Esophagus muscularis mucosa (tissue), 4 donors: ENCODE measurements at regions not wholly inside any gene's neighbourhood (a gene's known extent, or its start where the extent isn't known, plus 50 kb on each side); places are given as distances from the start of the nearest gene placed in this dataset.

Experiments
- DNase-seq: peaks from one replicate; pipeline ENCODE4 v3.0.0-alpha.2; 2017; ENCODE audit errors: extremely low spot score
- H3K27ac ChIP-seq, 4 donors: fragments of 200-600 bp; sonication (generic); replicated peaks in 1 of 4; 1 replicate in 3 of 4; 2 replicates in 1 of 4; pipeline ENCODE4 v1.5.1; 2016 to 2019; ENCODE audit warnings: mild to moderate bottlenecking in 1 of 4
- H3K27me3 ChIP-seq, 4 donors: fragments of 200-600 bp; sonication (generic); one replicate each; pipeline versions ENCODE4 v1.5.1 to v1.6.0; 2016 to 2019
- H3K36me3 ChIP-seq, 4 donors: fragments of 200-600 bp; sonication (generic); one replicate each; pipeline ENCODE4 v1.5.1; 2016 to 2019
- H3K4me1 ChIP-seq, 4 donors: fragments of 200-600 bp; sonication (generic); one replicate each; pipeline ENCODE4 v1.5.1; 2016 to 2019
- H3K4me3 ChIP-seq, 4 donors: fragments of 200-600 bp; sonication (generic); 1 replicate in 2 of 4; 2 replicates in 2 of 4; pipeline ENCODE4 v1.5.1; 2016 to 2019; ENCODE audit warnings: mild to moderate bottlenecking in 4 of 4, moderate library complexity in 1 of 4
- H3K9me3 ChIP-seq, 4 donors: fragments of 200-600 bp; sonication (generic); 1 replicate in 3 of 4; 2 replicates in 1 of 4; pipeline ENCODE4 v1.5.1; 2016 to 2019
- CTCF ChIP-seq, 3 experiments: fragments of 200-600 bp in 2 of 3; fragments of 450-650 bp in 1 of 3; sonication (generic) in 2 of 3; IDR thresholded peaks; one replicate each; pipeline ENCODE4 v1.5.1; 2017 to 2019; ENCODE audit warnings: antibody characterized with exemption in 3 of 3, mild to moderate bottlenecking in 2 of 3, moderate library complexity in 1 of 3
- EP300 ChIP-seq: sonication (generic); formaldehyde crosslinking; IDR thresholded peaks from one replicate; pipeline ENCODE4 v1.6.1; 2017; ENCODE audit warnings: antibody characterized with exemption
- POLR2A ChIP-seq: fragments of 450-650 bp; IDR thresholded peaks from one replicate; pipeline ENCODE4 v1.6.1; 2017; ENCODE audit warnings: antibody characterized with exemption, moderate library complexity, mild to moderate bottlenecking, low read depth
- POLR2AphosphoS5 ChIP-seq, 2 donors: sonication (generic); formaldehyde crosslinking; IDR thresholded peaks; one replicate each; pipeline ENCODE4 v1.6.1; 2017; ENCODE audit warnings: antibody characterized with exemption in 2 of 2
- WGBS: methylation state at CpG from one replicate; pipeline ENCODE4 v1.1.5; 2018; 5-methylcytosine and 5-hydroxymethylcytosine counted together
- intact Hi-C: fragments of 100-400 bp; cut with DNase I; formaldehyde crosslinking; loops from one replicate; pipeline ENCODE4 v1.15.1; 2023

- 90% methylated on average over 7 of the region's 7 CpGs for WGBS
- H3K27me3 ChIP-seq, result no peaks in the 10 kb centered on the region
- no peaks in the 10 kb centered on the region for H3K4me1 ChIP-seq
- no peak for TF ChIP-seq CTCF (IDR thresholded peaks at IDR 0.05)
- TF ChIP-seq POLR2AphosphoS5 (IDR thresholded peaks at IDR 0.05), result no peak
- TF ChIP-seq POLR2A, result no peak
- no peak for TF ChIP-seq EP300
- peaks cover 0 to 9% (median 0%) of the 10 kb centered on the region in 4 donors for H3K9me3 ChIP-seq
- no peak overlapping the region for H3K27ac ChIP-seq
- DNase-seq, result no peak
- intact Hi-C loops, result no loop called here
- H3K4me3 ChIP-seq, result no peak overlapping the region
- no peaks in the 10 kb centered on the region for H3K36me3 ChIP-seq
These were observed 101.2 kb downstream of the ZNF519 start for GRCh38 chr18:14031053-14031452.

GRCh38 chr18:14029512-14029911 lies 102.7 kb downstream of the ZNF519 start:
- Histone ChIP-seq H3K9me3 (peaks cover 0 to 9% (median 0%) of the 10 kb centered on the region in 4 donors), H3K36me3 (no peaks in the 10 kb centered on the region), H3K4me1 (no peaks in the 10 kb centered on the region), H3K4me3 (no peak overlapping the region), H3K27ac (no peak overlapping the region), H3K27me3 (no peaks in the 10 kb centered on the region)
- intact Hi-C loops, result no loop called here
- no peak for DNase-seq
- TF ChIP-seq POLR2A, result no peak
- no peak for TF ChIP-seq POLR2AphosphoS5 (IDR thresholded peaks at IDR 0.05)
- TF ChIP-seq CTCF (IDR thresholded peaks at IDR 0.05), result no peak
- TF ChIP-seq EP300, result no peak

GRCh38 chr18:14026199-14026598 lies 106.0 kb downstream of the ZNF519 start:
- no peak for DNase-seq
- H3K27me3 ChIP-seq, result no peaks in the 10 kb centered on the region
- H3K9me3 ChIP-seq, result peaks cover 0 to 9% (median 0%) of the 10 kb centered on the region in 4 donors
- H3K4me1 ChIP-seq, result no peaks in the 10 kb centered on the region
- 41% methylated on average over 4 of the region's 4 CpGs for WGBS
- no peak overlapping the region for H3K27ac ChIP-seq
- no peaks in the 10 kb centered on the region for H3K36me3 ChIP-seq
- H3K4me3 ChIP-seq, result no peak overlapping the region
- no peak for TF ChIP-seq EP300
- no peak for TF ChIP-seq POLR2A
- intact Hi-C loops, result no loop called here

- Histone ChIP-seq H3K27ac (no peak overlapping the region), H3K27me3 (no peaks in the 10 kb centered on the region), H3K4me1 (no peaks in the 10 kb centered on the region), H3K4me3 (no peak overlapping the region), H3K9me3 (peaks cover 0 to 9% (median 0%) of the 10 kb centered on the region in 4 donors), H3K36me3 (no peaks in the 10 kb centered on the region)
- intact Hi-C loops, result no loop called here
- TF ChIP-seq EP300 (no peak), CTCF (IDR thresholded peaks at IDR 0.05) (no peak), POLR2AphosphoS5 (IDR thresholded peaks at IDR 0.05) (no peak), POLR2A (no peak)
- WGBS, result 31% methylated on average over 1 of the region's 1 CpG
- no peak for DNase-seq
These were observed 106.8 kb downstream of the ZNF519 start for GRCh38 chr18:14025306-14025940.

- 10% methylated on average over 1 of the region's 1 CpG for WGBS
- H3K4me1 ChIP-seq, result no peaks in the 10 kb centered on the region
- H3K36me3 ChIP-seq, result no peaks in the 10 kb centered on the region
- TF ChIP-seq POLR2AphosphoS5 (IDR thresholded peaks at IDR 0.05) (no peak), POLR2A (no peak), EP300 (no peak), CTCF (IDR thresholded peaks at IDR 0.05) (no peak)
- no peak overlapping the region for H3K27ac ChIP-seq
- no peak for DNase-seq
- H3K9me3 ChIP-seq, result no peaks in the 10 kb centered on the region
- no peak overlapping the region for H3K4me3 ChIP-seq
- H3K27me3 ChIP-seq, result no peaks in the 10 kb centered on the region
- intact Hi-C loops, result no loop called here
These were observed 100.1 kb upstream of the MC2R start for GRCh38 chr18:14015416-14015815.
